ENCODE measurements at regions not wholly inside any gene's neighbourhood (a gene's known extent, or its start where the extent isn't known, plus 50 kb on each side); places are given as distances from the start of the nearest gene placed in this dataset.

DNA sequence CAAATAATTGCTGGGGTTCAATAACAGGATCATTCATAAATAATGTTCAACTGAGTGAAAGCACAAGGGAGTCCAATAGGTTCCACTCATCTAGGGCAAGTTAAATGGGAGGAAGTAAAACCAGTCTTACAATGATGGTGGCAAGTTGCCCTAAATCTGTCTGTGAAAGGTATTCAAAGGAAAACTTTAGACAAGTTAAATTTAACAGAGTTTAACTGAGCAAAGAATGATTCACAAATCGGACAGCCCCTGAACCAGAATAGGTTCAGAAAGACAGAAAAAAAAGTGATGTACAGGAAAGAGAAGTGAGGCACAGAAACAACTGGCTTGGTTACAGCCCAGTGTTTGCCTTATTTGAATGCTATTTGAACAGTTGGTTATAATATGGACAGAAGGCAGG is 183.5 kb upstream of the ADGRL4 start:
- Mint-ChIP-seq H3K4me1 (peaks cover 17% of the 10 kb centered on the region), H3K36me3 (ENCODE audit: low read depth) (no peaks in the 10 kb centered on the region), H3K27ac (no peak overlapping the region), H3K27me3 (ENCODE audit: insufficient read depth) (no peaks in the 10 kb centered on the region), H3K9me3 (no peaks in the 10 kb centered on the region), H3K4me3 (no peak overlapping the region)
- Histone ChIP-seq H3K4me3 (ENCODE audit: low read length) (no peak overlapping the region), H3K4me1 (ENCODE audit: control insufficient read depth, insufficient read depth, low read length) (peaks cover 8% of the 10 kb centered on the region), H3K9me3 (ENCODE audit: control insufficient read depth, low read length) (no peaks in the 10 kb centered on the region), H3K27me3 (ENCODE audit: control insufficient read depth, insufficient read depth, low read length, poor library complexity, severe bottlenecking) (no peaks in the 10 kb centered on the region), H3K27ac (ENCODE audit: low read depth, low read length) (no peak overlapping the region), H3K9ac (ENCODE audit: extremely low read depth, low read length, poor library complexity, severe bottlenecking) (no peak overlapping the region), H3K36me3 (ENCODE audit: control insufficient read depth, insufficient read depth, low read length) (no peaks in the 10 kb centered on the region)
- no peak for DNase-seq
- TF ChIP-seq, protein P1, sequence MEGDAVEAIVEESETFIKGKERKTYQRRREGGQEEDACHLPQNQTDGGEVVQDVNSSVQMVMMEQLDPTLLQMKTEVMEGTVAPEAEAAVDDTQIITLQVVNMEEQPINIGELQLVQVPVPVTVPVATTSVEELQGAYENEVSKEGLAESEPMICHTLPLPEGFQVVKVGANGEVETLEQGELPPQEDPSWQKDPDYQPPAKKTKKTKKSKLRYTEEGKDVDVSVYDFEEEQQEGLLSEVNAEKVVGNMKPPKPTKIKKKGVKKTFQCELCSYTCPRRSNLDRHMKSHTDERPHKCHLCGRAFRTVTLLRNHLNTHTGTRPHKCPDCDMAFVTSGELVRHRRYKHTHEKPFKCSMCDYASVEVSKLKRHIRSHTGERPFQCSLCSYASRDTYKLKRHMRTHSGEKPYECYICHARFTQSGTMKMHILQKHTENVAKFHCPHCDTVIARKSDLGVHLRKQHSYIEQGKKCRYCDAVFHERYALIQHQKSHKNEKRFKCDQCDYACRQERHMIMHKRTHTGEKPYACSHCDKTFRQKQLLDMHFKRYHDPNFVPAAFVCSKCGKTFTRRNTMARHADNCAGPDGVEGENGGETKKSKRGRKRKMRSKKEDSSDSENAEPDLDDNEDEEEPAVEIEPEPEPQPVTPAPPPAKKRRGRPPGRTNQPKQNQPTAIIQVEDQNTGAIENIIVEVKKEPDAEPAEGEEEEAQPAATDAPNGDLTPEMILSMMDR (conservative IDR thresholded peaks at IDR 0.05): no peak
- WGBS, 2 experiments (ENCODE audit: insufficient coverage in 1 of 2, insufficient read length in 1 of 2): 88 to 94% methylated on average over 1 of the region's 1 CpG

DNA sequence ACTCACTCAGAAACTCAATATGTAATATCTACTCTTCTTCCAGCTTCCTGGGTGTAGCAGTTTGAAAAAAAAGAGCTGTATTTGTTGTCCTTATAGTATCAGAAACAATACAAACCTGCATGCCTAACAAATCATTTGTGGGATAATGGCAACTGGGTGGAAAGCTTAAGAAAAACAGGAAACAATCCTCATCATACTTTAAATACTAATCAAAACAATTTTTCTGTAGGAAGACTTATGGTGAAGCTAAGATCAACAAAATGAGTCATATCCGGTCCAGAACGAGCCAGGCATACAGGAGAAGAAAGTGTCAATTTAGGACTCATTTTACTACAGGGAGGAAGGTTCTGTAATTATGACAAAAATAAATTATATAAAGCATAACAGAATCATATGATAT is 181.8 kb upstream of the ADGRL4 start:
- H3K27ac ChIP-seq (ENCODE audit: low read depth, low read length): no peak overlapping the region
- H3K9ac ChIP-seq (ENCODE audit: extremely low read depth, low read length, poor library complexity, severe bottlenecking): no peak overlapping the region
- H3K27me3 ChIP-seq (ENCODE audit: control insufficient read depth, insufficient read depth, low read length, poor library complexity, severe bottlenecking): no peaks in the 10 kb centered on the region
- TF ChIP-seq, protein P1 (conservative IDR thresholded peaks at IDR 0.05): no peak
- Mint-ChIP-seq H3K27me3 (ENCODE audit: insufficient read depth) (no peaks in the 10 kb centered on the region), H3K4me3 (no peak overlapping the region), H3K4me1 (peaks cover 15% of the 10 kb centered on the region), H3K27ac (no peak overlapping the region), H3K36me3 (ENCODE audit: low read depth) (no peaks in the 10 kb centered on the region), H3K9me3 (no peaks in the 10 kb centered on the region)
- no peaks in the 10 kb centered on the region for H3K36me3 ChIP-seq (ENCODE audit: control insufficient read depth, insufficient read depth, low read length)
- H3K4me3 ChIP-seq (ENCODE audit: low read length): no peak overlapping the region
- H3K9me3 ChIP-seq (ENCODE audit: control insufficient read depth, low read length): no peaks in the 10 kb centered on the region
- WGBS, 2 experiments (ENCODE audit: insufficient coverage in 1 of 2, insufficient read length in 1 of 2): 81% methylated on average over 2 of the region's 2 CpGs; no CpG with 5 or more reads in 1 of the 2 experiments
- no peak for DNase-seq
- peaks cover 8% of the 10 kb centered on the region for H3K4me1 ChIP-seq (ENCODE audit: control insufficient read depth, insufficient read depth, low read length)

DNA sequence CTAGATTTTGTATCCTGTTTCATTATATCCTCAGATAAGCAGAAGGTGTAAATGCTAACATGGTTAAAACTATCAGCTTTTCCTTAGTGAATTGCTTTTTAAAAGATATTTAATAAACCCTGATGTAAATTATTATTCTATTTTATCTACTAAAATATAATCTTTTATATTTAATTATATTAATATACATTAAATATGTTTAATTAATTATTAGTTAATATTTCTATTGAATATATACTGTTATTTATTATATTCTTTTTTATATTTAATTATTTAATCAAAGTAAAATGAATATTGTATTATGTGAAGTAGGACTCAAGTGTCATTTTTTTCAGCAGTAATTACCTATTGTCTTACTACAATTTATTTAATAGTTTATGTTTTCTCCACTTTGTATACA is 179.7 kb upstream of the ADGRL4 start:
- Histone ChIP-seq H3K4me3 (ENCODE audit: low read length) (no peak overlapping the region), H3K27me3 (ENCODE audit: control insufficient read depth, insufficient read depth, low read length, poor library complexity, severe bottlenecking) (no peaks in the 10 kb centered on the region), H3K9me3 (ENCODE audit: control insufficient read depth, low read length) (no peaks in the 10 kb centered on the region), H3K36me3 (ENCODE audit: control insufficient read depth, insufficient read depth, low read length) (no peaks in the 10 kb centered on the region), H3K27ac (ENCODE audit: low read depth, low read length) (no peak overlapping the region), H3K4me1 (ENCODE audit: control insufficient read depth, insufficient read depth, low read length) (peaks cover 5% of the 10 kb centered on the region), H3K9ac (ENCODE audit: extremely low read depth, low read length, poor library complexity, severe bottlenecking) (no peak overlapping the region)
- H3K36me3 Mint-ChIP-seq (ENCODE audit: low read depth): no peaks in the 10 kb centered on the region
- no peaks in the 10 kb centered on the region for H3K27me3 Mint-ChIP-seq (ENCODE audit: insufficient read depth)
- H3K4me1 Mint-ChIP-seq: peaks cover 11% of the 10 kb centered on the region
- TF ChIP-seq, protein P1 (conservative IDR thresholded peaks at IDR 0.05): no peak
- no peaks in the 10 kb centered on the region for H3K9me3 Mint-ChIP-seq
- DNase-seq: no peak
- H3K4me3 Mint-ChIP-seq: no peak overlapping the region
- no peak overlapping the region for H3K27ac Mint-ChIP-seq

All from endodermal cell (in vitro differentiated cells).